HG03469 (cell line): ENCODE measurements at regions not wholly inside any gene's neighbourhood (a gene's known extent, or its start where the extent isn't known, plus 50 kb on each side); places are given as distances from the start of the nearest gene placed in this dataset.
"Not testable (repeated sequence)": the region's sequence is repeated elsewhere in the genome, so short reads cannot be mapped to it uniquely, and the experiment has no call there.

Source experiments
- ATAC-seq: cut with Tn5 transposase; IDR thresholded peaks from one replicate; pipeline ENCODE4 v1.9.1; 2021; ENCODE audit warnings: mild to moderate bottlenecking, moderate library complexity, moderate number of reproducible peaks; ENCODE audit not compliant: unreplicated experiment

DNA sequence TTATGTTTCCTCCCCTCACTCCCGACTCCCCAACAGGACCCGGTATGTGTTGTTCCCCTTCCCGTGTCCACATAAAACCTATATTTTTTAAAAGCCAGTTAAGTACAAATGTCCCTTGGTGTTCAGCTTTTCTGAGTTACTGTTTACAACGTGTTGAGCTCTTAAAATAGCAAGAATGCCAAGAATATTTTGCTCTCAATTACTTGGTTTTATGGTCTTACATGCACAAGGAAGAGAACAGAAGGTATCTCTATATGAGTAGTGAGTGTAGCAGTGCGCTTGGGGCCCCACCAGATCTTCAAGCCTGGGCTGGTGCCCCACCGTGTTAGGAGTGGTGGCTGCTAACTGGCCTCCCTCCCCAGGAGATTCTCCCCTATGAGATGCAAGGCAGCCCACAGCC, 75.3 kb downstream of the RIN2 start:
- ATAC-seq = no peak

- ATAC-seq = no peak
Observed at GRCh38 chr20:19834287-19834686, 76.2 kb downstream of the RIN2 start.

DNA sequence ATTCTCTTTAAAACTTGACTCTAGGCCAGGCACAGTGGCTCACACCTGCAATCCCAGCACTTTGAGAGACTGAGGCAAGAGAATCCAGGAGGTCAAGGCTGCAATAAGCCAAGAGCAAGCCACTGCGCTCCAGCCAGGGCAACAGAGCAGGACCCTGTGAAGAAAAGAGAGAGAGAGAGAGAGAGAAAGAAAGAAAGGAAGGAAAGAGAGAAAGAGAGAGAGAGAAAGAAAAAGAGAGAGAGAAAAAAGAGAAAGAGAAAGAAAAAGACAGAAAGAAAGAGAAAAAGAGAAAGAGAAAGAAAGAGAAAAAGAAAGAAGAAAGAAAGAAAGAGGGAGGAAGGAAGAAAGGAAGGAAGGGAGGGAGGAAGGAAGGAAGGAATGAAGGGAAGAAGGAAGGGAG, 76.7 kb downstream of the RIN2 start:
- no peak for ATAC-seq

DNA sequence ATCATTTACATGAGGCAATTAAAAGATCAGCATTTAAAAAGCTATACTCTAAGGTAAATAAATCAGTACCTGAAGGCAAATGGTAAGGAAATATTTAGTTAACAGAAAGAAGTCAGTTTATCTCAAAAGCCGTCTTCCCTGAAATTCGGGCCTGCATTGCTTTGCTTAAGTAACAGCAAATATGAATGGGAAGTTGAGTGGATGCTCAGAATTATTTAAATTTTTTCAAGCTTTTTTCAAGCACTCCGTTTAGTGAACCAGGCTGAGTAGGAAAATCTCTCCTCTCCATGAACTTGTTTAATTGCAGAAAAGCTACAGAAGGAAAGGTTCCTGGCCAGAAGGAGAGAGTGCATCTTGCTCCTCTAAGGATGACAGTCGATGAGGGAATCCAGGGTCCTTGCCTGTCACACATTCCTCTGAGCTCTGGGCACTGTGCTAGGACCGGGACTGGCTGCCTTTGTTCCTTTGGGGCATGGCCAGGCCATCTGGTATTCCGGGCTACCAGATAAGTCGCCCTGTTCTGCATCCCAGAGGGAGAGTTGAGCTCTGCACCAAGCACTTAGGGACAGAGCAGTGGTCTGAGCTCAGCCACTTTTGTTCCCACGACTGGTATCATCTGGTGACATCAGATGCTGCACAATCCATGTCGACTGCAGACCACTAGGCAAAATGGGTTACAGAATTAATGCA, 77.6 kb downstream of the RIN2 start:
- no peak for ATAC-seq

DNA sequence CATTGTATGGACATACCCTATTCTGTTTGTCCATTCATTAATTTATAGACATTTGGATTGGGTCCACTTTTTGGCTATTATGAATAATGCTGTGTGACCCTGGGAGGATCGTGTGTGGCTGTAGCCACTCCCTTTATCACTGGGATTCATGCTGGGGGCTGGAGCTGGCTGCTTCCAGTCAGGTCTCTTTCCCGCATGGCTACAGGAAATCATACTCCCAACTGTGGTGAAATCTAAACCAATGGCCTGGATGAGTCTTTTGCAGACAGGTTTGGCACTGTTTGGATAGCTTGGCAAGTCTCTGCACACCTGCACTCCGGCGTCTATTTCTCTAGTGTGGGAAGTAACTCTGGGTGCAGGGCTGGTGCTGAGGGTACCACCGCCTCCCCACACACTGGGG, 80.4 kb downstream of the RIN2 start:
- no peak for ATAC-seq

DNA sequence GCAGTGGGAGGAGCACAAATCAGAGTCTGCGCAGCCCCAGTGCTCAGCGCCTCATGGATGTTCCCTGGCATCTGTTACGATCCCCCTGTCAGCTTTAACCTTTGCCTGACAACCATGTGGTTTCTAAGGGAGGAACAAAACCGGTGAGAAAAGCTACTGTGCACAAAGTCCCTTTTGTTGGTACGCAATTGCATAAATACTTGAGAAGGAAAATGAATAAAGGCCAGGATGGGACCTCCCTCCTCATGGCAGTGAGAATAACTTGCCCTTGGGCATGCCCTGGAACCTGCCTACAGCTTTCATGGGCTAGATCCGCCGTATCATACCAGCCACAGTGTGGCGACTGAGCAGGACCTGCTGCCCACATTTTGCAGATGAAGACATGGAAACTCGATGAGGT, 81.0 kb downstream of the RIN2 start:
- ATAC-seq = no peak

GRCh38 chr20:19840111-19840710, 82.2 kb downstream of the RIN2 start:
- ATAC-seq = no peak

GRCh38 chr20:19841740-19842139, 83.7 kb downstream of the RIN2 start:
- no peak for ATAC-seq

- ATAC-seq = not testable (repeated sequence)
Observed at GRCh38 chr20:19844850-19845249, 86.8 kb downstream of the RIN2 start.

GRCh38 chr20:19847383-19847782, 89.3 kb downstream of the RIN2 start:
- no peak for ATAC-seq

DNA sequence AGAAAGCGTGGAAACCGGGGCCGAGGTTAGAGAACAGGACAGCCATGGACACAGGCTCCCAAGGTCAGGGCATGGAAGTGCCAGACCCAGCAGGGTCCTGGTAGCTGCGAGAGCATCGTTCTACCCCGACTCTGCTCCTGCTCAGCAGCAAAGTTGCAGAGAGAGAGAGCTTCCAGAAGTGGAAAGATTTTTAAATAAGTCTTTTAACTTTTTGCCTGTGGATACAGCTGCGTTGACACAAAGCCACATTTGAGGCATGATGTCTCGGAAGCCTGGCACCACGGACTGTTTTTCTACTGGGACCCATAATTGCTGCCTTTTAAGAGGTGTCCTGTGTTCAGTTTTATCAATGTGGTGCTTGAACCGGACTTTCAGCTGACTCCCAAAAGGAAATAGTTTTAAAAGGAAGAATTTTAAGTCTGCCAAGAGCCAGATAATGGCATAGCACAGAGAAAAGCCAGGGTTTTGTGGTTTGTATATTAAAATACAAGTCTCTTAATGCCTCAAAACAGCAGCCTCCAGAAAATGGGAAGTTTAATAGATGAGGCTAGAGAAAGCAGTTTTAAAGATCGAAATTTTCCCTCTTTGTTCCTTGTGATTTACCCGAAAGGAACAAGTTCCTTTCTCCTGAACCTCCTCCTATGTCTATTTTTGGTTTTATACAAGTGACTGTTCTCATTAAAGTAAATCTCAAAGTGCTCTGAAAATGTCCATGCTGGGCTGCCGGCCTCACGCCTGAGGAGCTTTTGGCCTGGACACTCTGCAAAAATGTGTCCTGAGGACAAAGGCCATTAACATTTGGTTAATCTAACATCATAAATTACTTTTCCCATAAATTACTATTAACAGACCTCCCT, 91.5 kb downstream of the RIN2 start:
- no peak for ATAC-seq

GRCh38 chr20:19850198-19850533, 92.1 kb downstream of the RIN2 start:
- no peak for ATAC-seq

DNA sequence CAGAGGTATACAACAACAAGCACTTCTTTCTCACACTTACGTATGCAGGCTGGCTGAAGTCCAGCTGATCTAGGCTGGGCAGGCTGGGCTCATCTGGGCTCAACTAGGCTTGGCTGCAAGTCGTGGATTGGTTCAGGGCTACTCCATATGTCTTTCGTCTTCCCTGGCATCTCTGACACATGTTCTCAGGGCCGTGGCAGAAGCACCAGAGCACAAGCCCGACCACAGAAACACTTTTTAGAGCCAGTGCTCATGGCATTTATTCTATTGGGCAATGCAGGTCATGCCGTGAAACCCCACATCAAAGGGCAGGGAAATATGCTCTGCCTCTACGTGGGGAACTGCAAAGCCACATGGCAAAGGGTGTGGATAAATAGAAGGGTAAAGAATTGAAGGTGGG, 93.8 kb downstream of the RIN2 start:
- ATAC-seq = no peak

- ATAC-seq = no peak
Observed at GRCh38 chr20:19855416-19855815, 97.4 kb downstream of the RIN2 start.

- ATAC-seq = no peak
Observed at GRCh38 chr20:19858466-19859371, 100.7 kb downstream of the RIN2 start.

- no peak for ATAC-seq
Observed at GRCh38 chr20:19859444-19859843, 101.4 kb downstream of the RIN2 start.

GRCh38 chr20:19860737-19861136, 102.7 kb downstream of the RIN2 start:
- ATAC-seq = no peak

DNA sequence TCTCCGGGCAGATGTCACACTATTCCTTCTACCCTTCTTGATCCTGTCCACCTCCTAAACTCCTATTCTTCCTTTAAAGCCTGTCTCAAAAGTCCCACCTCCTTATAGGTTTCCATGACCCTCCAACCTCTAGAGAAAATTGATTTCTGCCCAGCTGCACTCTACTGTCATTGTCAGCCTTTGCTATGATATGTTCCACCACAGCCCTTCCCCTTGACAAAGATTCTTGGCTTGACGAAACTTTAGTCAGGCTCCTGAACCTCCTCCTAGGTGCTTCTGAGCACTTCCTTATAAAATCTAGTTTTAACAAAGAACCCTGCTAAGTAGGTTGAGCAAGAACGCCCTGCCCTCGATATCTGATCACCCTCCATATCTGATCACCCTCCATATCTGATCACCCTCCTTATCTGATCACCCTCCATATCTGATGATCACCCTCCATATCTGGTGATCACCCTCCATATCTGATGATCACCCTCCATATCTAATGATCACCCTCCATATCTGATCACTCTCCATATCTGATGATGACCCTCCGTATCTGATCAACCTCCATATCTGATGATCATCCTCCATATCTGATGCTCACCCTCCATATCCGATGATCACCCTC, 103.2 kb downstream of the RIN2 start:
- no peak for ATAC-seq

DNA sequence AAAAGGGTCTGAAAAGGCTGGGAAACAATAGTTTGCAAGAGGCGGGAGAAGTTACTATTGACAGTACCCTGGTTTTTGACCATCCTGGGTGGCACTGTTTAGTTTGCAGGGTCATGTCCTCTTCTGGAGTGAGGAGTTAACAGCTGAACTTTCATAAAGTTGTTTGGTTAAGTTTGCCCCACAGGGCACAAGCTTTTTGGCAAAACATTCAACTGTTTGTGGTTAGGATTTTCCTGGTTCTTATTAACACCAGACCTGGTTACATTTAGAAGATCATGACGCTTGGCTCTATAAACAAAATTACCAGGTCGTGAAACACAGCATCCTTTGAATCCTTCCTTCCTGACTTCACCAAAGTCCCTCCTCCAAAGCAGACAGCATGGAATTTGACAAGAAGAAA, 106.1 kb downstream of the RIN2 start:
- ATAC-seq = no peak

- ATAC-seq = no peak
Observed at GRCh38 chr20:19866070-19866469, 108.0 kb downstream of the RIN2 start.

GRCh38 chr20:19867074-19867473, 109.0 kb downstream of the RIN2 start:
- ATAC-seq = no peak
